Mucosa of descending colon (tissue), 3 donors: ENCODE measurements at regions not wholly inside any gene's neighbourhood (a gene's known extent, or its start where the extent isn't known, plus 50 kb on each side); places are given as distances from the start of the nearest gene placed in this dataset.

Experiments
- ATAC-seq: fragments of 200-7000 bp; cut with Tn5 transposase; one replicate; pipeline ENCODE4 v1.9.1; 2020; ENCODE audit warnings: mild to moderate bottlenecking, moderate library complexity
- DNase-seq, 3 donors: peaks; one replicate each; pipeline ENCODE4 v3.0.0-alpha.2; 2020
- H3K36me3 ChIP-seq: fragments of 200-600 bp; one replicate; pipeline ENCODE4 v1.8.0; 2021; ENCODE audit warnings: low read depth, mild to moderate bottlenecking
- H3K4me1 ChIP-seq: fragments of 200-600 bp; one replicate; pipeline ENCODE4 v1.8.0; 2021; ENCODE audit warnings: low read depth, mild to moderate bottlenecking
- H3K4me3 ChIP-seq: fragments of 200-600 bp; one replicate; pipeline ENCODE4 v1.8.0; 2021; ENCODE audit warnings: mild to moderate bottlenecking
- H3K9me3 ChIP-seq: fragments of 200-600 bp; one replicate; pipeline ENCODE4 v1.8.0; 2021; ENCODE audit warnings: mild to moderate bottlenecking
- CTCF ChIP-seq: fragments of 200-600 bp; IDR thresholded peaks from one replicate; pipeline ENCODE4 v1.8.0; 2022; ENCODE audit warnings: antibody characterized with exemption, mild to moderate bottlenecking
- intact Hi-C, 2 donors: fragments of 100-400 bp; cut with DNase I in 1 of 2; cut with micrococcal nuclease in 1 of 2; formaldehyde crosslinking; loops; one replicate each; pipeline versions ENCODE4 v1.11.0 to v1.11.1; 2022; cut with DNase I, micrococcal nuclease
- donor health status: DM: no; HTN: no; CAD: no; lungs with moderate emphysema.
- donor health status: DM: no; HTN: no; CAD: no.
- donor health status: DM: no; HTN: yes; CAD: no.

DNA sequence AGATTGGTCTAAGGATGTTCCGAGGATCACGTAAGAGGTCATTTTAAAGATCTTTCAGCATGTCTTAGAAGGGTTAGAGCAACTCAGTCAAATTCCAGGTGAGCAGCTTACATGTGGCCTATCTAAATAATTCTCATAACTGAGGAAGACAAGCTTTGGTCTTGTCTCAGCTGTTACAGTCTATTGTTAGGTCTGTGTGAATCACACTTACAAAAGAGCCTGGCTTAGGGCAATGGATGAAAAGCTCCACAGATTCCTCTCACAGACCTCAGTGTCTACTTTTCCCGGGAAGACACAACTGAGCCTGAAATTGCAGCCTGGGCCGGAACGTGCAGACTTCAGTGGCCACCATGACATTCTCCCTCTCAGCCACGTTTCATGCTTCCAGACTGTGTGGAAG, 173.1 kb downstream of the INHBA start:
- Histone ChIP-seq H3K9me3 (no peaks in the 10 kb centered on the region), H3K4me1 (no peaks in the 10 kb centered on the region), H3K36me3 (no peaks in the 10 kb centered on the region), H3K4me3 (no peak overlapping the region)
- TF ChIP-seq CTCF: no peak
- DNase-seq (no peak), ATAC-seq (no peak)
- intact Hi-C loops: no loop called here

DNA sequence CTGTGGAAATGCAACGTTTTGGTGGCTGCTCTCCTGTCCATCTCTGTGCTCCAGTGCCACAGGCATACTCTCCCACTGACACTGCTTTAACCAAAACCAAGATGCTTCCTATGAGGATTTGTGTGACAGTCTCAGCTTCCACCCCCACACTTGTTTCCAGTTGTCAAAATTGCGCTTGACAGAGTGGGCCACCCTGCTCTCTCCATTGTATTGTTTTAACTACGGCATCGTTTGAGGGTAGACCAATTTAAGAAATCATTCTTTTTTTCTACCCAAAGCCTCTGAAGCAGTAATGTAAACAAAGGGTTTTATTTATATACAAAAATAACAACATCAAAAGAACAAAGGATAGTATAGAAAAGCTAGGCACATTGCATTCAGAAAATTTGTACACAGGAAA, 178.0 kb downstream of the INHBA start:
- Histone ChIP-seq H3K36me3 (no peaks in the 10 kb centered on the region), H3K4me3 (no peak overlapping the region), H3K9me3 (peaks cover 18% of the 10 kb centered on the region), H3K4me1 (no peaks in the 10 kb centered on the region)
- intact Hi-C loops: no loop called here
- ATAC-seq (no peak), DNase-seq (no peak)
- no peak for TF ChIP-seq CTCF

GRCh38 chr7:41520445-41520844, 182.4 kb downstream of the INHBA start:
- intact Hi-C loops: no loop called here
- Histone ChIP-seq H3K4me1 (no peaks in the 10 kb centered on the region), H3K4me3 (no peak overlapping the region), H3K9me3 (peaks cover 18% of the 10 kb centered on the region), H3K36me3 (no peaks in the 10 kb centered on the region)
- no peak for DNase-seq
- ATAC-seq: no peak
- TF ChIP-seq CTCF: no peak

DNA sequence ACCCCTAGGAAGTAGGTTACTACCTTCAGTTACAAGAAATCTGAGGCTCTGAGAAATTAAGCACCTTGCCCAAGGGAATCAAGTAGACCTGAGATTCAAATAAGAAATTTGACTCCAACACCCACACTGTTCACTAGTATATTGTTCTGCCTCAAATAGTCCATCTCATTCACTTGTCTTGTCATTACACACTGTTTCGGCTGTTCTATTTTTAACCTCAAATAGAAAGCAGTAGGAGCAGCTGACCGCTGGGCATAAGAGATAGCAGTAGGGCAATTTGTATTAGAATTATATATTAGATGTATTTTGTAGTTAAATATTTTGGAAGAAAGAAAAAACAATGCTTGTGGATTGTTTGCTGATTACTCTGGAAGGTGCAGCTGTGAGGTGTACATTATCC, 185.1 kb downstream of the INHBA start:
- TF ChIP-seq CTCF: no peak
- intact Hi-C loops: no loop called here
- ATAC-seq (no peak), DNase-seq (no peak)
- Histone ChIP-seq H3K4me3 (no peak overlapping the region), H3K4me1 (no peaks in the 10 kb centered on the region), H3K9me3 (peaks cover 4% of the 10 kb centered on the region), H3K36me3 (no peaks in the 10 kb centered on the region)

- DNase-seq (no peak), ATAC-seq (no peak)
- Histone ChIP-seq H3K36me3 (no peaks in the 10 kb centered on the region), H3K4me3 (no peak overlapping the region), H3K4me1 (no peaks in the 10 kb centered on the region), H3K9me3 (no peaks in the 10 kb centered on the region)
- no peak for TF ChIP-seq CTCF
- intact Hi-C loops: no loop called here
Measured at GRCh38 chr7:41508755-41509154, 194.1 kb downstream of the INHBA start.

DNA sequence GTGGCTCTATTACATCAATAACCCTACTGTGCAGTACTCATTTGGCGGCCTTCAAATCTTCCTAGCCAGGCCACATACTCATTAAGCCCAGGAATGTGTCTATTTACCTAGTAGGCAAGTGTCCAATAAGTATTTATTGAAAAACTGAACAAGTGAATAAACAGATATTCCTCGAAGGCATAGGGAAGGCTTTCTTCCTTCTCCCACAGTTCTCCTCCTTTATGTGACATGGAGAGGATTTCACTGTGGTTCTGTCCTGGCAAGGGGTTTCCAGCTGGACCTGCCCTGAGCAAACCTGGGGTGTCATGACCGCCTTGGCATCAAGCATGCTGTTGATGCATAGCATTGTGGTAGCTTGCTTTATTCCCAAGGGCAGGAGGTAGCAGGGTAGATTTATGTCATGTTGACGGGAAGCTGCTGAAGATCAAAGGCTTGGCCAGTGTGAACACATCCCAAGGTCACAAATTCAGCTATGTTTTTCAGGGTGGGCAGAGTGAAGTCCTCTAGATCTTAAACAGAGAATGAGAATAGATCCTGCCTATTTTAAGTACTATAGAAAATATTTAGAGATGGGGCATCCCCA, 195.1 kb downstream of the INHBA start:
- ATAC-seq (no peak), DNase-seq (no peak)
- Histone ChIP-seq H3K9me3 (no peaks in the 10 kb centered on the region), H3K36me3 (no peaks in the 10 kb centered on the region), H3K4me3 (no peak overlapping the region), H3K4me1 (no peaks in the 10 kb centered on the region)
- intact Hi-C loops: no loop called here
- TF ChIP-seq CTCF: no peak
